ENCODE measurements at regions not wholly inside any gene's neighbourhood (a gene's known extent, or its start where the extent isn't known, plus 50 kb on each side); places are given as distances from the start of the nearest gene placed in this dataset.

DNA sequence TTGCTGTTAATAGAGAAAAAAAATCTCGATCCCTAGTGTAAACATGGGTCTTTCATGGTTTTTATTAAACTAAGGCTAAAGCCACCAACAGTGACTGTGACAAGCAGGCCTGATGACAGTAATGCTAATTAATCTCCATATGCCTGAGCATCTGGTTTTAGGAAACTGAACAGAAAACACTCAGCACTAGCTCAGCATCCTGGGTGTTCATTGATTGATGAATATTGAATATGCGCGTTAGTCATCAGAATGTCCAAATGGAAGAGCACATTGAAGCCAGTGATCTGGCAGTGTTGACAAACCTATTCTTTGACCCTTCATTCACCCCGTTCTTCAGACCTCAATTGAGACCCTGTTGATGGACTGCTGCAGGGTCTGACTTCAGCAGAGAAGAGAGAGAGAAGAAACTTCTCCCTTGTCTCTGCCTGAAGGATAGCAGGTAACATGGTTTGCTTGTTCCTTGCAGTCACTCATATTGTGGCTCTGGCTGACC is 283.8 kb downstream of the RDH14 start:
- WGBS, 2 experiments (ENCODE audit: low coverage in 1 of 2, low lambda C conversion rate in 2 of 2, missing lambda C conversion rate in 2 of 2) = 15 to 16% methylated on average over 4 of the region's 4 CpGs
- no peaks in the 10 kb centered on the region for H3K9me3 ChIP-seq (ENCODE audit: low read depth)
- in situ Hi-C loops (cut with MboI) = no loop called here

DNA sequence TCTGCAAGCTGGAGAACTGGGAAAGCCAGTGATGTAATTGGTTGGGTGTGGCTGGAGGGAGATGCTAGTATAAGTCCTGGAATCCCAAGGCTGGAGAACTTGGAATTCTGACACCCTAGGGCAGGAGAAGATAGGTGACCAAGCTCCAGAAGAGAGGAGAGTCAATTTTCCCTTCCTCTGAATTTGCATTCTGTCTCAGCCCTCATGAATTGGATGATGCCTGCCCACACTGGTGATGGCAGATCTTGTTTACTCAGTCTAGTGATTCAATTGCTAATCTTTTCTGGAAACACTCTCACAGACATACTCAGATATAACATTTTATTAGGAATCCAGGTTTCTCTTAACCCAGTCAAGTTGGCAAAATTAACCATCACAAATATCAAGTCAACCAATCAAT is 287.2 kb downstream of the RDH14 start:
- Histone ChIP-seq H3K79me2 (ENCODE audit: insufficient read depth) (no peaks in the 10 kb centered on the region), H4K20me1 (ENCODE audit: insufficient read depth) (no peaks in the 10 kb centered on the region), H3K4me1 (ENCODE audit: insufficient read depth) (peaks cover 8% of the 10 kb centered on the region; the same call in 1 of the 2 replicates), H3K36me3 (ENCODE audit: low read depth) (no peaks in the 10 kb centered on the region), H2AFZ (no peak overlapping the region), H3K9ac (no peak overlapping the region), H3K27ac (no peak overlapping the region), H3K4me2 (ENCODE audit: unreplicated experiment) (no peak overlapping the region), H3K9me2 (ENCODE audit: insufficient read depth) (no peaks in the 10 kb centered on the region), H3K9me3 (ENCODE audit: low read depth) (no peaks in the 10 kb centered on the region), H3K27me3 (replicated peaks; ENCODE audit: insufficient read depth) (no peaks in the 10 kb centered on the region), H3K4me3 (no peak overlapping the region), H3F3A (ENCODE audit: insufficient read depth) (peaks cover 7% of the 10 kb centered on the region; the same call in 1 of the 2 replicates)
- no peak for TF ChIP-seq EZH2phosphoT487 (IDR thresholded peaks at IDR 0.05; ENCODE audit: insufficient read depth, low read depth)
- no peak for TF ChIP-seq EZH2 (IDR thresholded peaks at IDR 0.05; ENCODE audit: insufficient read depth, poor library complexity, severe bottlenecking)
- in situ Hi-C loops (cut with MboI) = no loop called here
- DNase-seq = no peak

More for the DNA sequence above, 283.8 kb downstream of the RDH14 start:
- no peak overlapping the region for H3K4me3 ChIP-seq
- H3K9me2 ChIP-seq (ENCODE audit: insufficient read depth) = no peaks in the 10 kb centered on the region
- peaks cover 7% of the 10 kb centered on the region; the same call in 1 of the 2 replicates for H3F3A ChIP-seq (ENCODE audit: insufficient read depth)
- TF ChIP-seq EZH2phosphoT487 (IDR thresholded peaks at IDR 0.05; ENCODE audit: insufficient read depth, low read depth) (no peak), EZH2 (IDR thresholded peaks at IDR 0.05; ENCODE audit: insufficient read depth, poor library complexity, severe bottlenecking) (no peak)
- H2AFZ ChIP-seq = no peak overlapping the region
- no peaks in the 10 kb centered on the region for H3K79me2 ChIP-seq (ENCODE audit: insufficient read depth)
- H3K9ac ChIP-seq = no peak overlapping the region
- H3K27ac ChIP-seq = no peak overlapping the region
- H3K36me3 ChIP-seq (ENCODE audit: low read depth) = no peaks in the 10 kb centered on the region
- no peak overlapping the region for H3K4me2 ChIP-seq (ENCODE audit: unreplicated experiment)
- no peaks in the 10 kb centered on the region for H4K20me1 ChIP-seq (ENCODE audit: insufficient read depth)
- H3K4me1 ChIP-seq (ENCODE audit: insufficient read depth) = peaks cover 8% of the 10 kb centered on the region; the same call in 1 of the 2 replicates
- no peaks in the 10 kb centered on the region for H3K27me3 ChIP-seq (replicated peaks; ENCODE audit: insufficient read depth)
- DNase-seq = no peak

DNA sequence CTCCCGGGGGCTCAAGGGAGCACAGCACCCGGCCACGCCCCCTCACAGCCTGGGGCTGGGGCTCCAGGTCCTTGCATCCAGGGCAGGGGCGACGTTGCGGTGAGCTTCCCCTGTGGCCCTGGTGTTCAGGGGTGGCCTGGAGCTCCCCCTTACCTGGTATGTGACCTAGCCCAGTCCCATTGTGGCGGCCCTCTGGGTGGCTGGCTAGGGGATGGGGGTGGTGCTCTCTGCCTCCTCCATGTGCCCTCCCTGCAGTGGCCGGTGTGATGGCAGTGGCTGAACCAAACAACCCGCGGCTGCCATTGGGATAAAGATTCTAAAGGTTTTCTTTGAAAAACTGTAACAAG is 288.3 kb downstream of the RDH14 start:
- Histone ChIP-seq H3K9me3 (ENCODE audit: low read depth) (no peaks in the 10 kb centered on the region), H3K4me3 (no peak overlapping the region), H3K9me2 (ENCODE audit: insufficient read depth) (no peaks in the 10 kb centered on the region), H3K4me1 (ENCODE audit: insufficient read depth) (peaks cover 8% of the 10 kb centered on the region; the same call in 1 of the 2 replicates), H3K27me3 (replicated peaks; ENCODE audit: insufficient read depth) (no peaks in the 10 kb centered on the region), H3K4me2 (ENCODE audit: unreplicated experiment) (no peak overlapping the region), H3F3A (ENCODE audit: insufficient read depth) (peaks cover 7% of the 10 kb centered on the region; the same call in 1 of the 2 replicates), H3K9ac (no peak overlapping the region), H3K36me3 (ENCODE audit: low read depth) (no peaks in the 10 kb centered on the region), H2AFZ (no peak overlapping the region), H4K20me1 (ENCODE audit: insufficient read depth) (no peaks in the 10 kb centered on the region), H3K27ac (no peak overlapping the region), H3K79me2 (ENCODE audit: insufficient read depth) (no peaks in the 10 kb centered on the region)
- no peak for DNase-seq
- in situ Hi-C loops (cut with MboI) = no loop called here
- TF ChIP-seq EZH2 (IDR thresholded peaks at IDR 0.05; ENCODE audit: insufficient read depth, poor library complexity, severe bottlenecking) (no peak), EZH2phosphoT487 (IDR thresholded peaks at IDR 0.05; ENCODE audit: insufficient read depth, low read depth) (no peak)
- 83 to 92% methylated on average over 6 to 10 of the region's 10 CpGs for WGBS, 2 experiments (ENCODE audit: low coverage in 1 of 2, low lambda C conversion rate in 2 of 2, missing lambda C conversion rate in 2 of 2)

GRCh38 chr2:18271370-18272147 is 288.9 kb downstream of the RDH14 start:
- no peak overlapping the region for H3K4me3 ChIP-seq
- H3K9ac ChIP-seq = no peak overlapping the region
- no peak overlapping the region for H3K27ac ChIP-seq
- WGBS, 2 experiments (ENCODE audit: low coverage in 1 of 2, low lambda C conversion rate in 2 of 2, missing lambda C conversion rate in 2 of 2) = 80 to 81% methylated on average over 17 of the region's 17 CpGs
- no peaks in the 10 kb centered on the region for H4K20me1 ChIP-seq (ENCODE audit: insufficient read depth)
- H3K9me2 ChIP-seq (ENCODE audit: insufficient read depth) = no peaks in the 10 kb centered on the region
- in situ Hi-C loops (cut with MboI) = no loop called here
- no peak overlapping the region for H2AFZ ChIP-seq
- no peaks in the 10 kb centered on the region for H3K79me2 ChIP-seq (ENCODE audit: insufficient read depth)
- no peaks in the 10 kb centered on the region for H3K27me3 ChIP-seq (replicated peaks; ENCODE audit: insufficient read depth)
- DNase-seq = no peak
- H3K4me2 ChIP-seq (ENCODE audit: unreplicated experiment) = no peak overlapping the region
- peaks cover 8% of the 10 kb centered on the region; the same call in 1 of the 2 replicates for H3K4me1 ChIP-seq (ENCODE audit: insufficient read depth)
- TF ChIP-seq EZH2 (IDR thresholded peaks at IDR 0.05; ENCODE audit: insufficient read depth, poor library complexity, severe bottlenecking) (no peak), EZH2phosphoT487 (IDR thresholded peaks at IDR 0.05; ENCODE audit: insufficient read depth, low read depth) (no peak)
- H3F3A ChIP-seq (ENCODE audit: insufficient read depth) = peaks cover 7% of the 10 kb centered on the region; the same call in 1 of the 2 replicates
- no peaks in the 10 kb centered on the region for H3K9me3 ChIP-seq (ENCODE audit: low read depth)
- H3K36me3 ChIP-seq (ENCODE audit: low read depth) = no peaks in the 10 kb centered on the region

Data from GM23248 (cell line).